ENCODE measurements at regions not wholly inside any gene's neighbourhood (a gene's known extent, or its start where the extent isn't known, plus 50 kb on each side); places are given as distances from the start of the nearest gene placed in this dataset.

DNA sequence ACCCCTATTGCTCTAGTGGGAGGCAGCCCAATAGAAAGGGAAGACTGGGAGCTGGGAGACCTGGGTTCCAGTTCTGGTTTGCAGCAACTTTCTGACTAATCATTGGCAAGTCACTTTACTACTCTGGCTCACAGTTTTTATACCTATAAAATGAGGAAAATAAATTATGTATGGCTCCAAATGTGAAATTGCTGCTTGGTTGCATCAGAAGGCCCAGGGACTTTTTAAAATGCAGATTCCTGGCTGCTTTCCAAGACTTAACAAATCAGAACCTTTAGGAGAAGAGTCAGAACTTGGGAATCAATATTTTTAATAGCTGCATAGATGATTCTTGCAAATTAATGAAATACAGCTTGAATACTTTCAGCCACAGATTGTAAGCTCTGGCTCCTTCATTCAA, 943.9 kb downstream of the EPHA4 start:
- intact Hi-C loops (cut with DNase I) = no loop called here
- TF ChIP-seq, protein P1, sequence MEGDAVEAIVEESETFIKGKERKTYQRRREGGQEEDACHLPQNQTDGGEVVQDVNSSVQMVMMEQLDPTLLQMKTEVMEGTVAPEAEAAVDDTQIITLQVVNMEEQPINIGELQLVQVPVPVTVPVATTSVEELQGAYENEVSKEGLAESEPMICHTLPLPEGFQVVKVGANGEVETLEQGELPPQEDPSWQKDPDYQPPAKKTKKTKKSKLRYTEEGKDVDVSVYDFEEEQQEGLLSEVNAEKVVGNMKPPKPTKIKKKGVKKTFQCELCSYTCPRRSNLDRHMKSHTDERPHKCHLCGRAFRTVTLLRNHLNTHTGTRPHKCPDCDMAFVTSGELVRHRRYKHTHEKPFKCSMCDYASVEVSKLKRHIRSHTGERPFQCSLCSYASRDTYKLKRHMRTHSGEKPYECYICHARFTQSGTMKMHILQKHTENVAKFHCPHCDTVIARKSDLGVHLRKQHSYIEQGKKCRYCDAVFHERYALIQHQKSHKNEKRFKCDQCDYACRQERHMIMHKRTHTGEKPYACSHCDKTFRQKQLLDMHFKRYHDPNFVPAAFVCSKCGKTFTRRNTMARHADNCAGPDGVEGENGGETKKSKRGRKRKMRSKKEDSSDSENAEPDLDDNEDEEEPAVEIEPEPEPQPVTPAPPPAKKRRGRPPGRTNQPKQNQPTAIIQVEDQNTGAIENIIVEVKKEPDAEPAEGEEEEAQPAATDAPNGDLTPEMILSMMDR (IDR thresholded peaks at IDR 0.05) = no peak
- H3K4me1 ChIP-seq = no peaks in the 10 kb centered on the region
- H3K27ac ChIP-seq = no peak overlapping the region
- no peaks in the 10 kb centered on the region for H3K9me3 ChIP-seq
- H3K27me3 ChIP-seq = no peaks in the 10 kb centered on the region
- H3K4me3 ChIP-seq = no peak overlapping the region
- no peaks in the 10 kb centered on the region for H3K36me3 ChIP-seq
- DNase-seq (ENCODE audit: low spot score in 2 of 2) = no peak

DNA sequence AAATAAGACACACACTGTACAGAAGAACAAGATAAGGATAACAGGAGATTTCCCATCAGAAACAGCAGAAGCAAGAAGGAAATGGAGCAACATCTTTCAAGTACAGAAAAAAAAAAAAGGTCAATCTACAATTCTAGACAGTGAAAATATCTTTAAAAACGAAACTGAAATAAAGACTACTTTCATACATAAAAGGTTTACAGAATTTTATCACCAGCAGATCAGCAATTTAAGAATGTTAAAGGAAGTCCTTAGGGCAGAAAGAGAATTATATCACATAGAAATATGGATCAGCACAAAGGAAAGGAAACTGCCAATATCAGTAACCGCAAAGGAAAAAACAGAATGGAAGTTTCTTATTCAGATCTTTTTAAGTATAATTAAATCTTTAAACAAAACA, 931.0 kb downstream of the EPHA4 start:
- no peak for DNase-seq (ENCODE audit: low spot score in 2 of 2)
- Histone ChIP-seq H3K9me3 (no peaks in the 10 kb centered on the region), H3K27ac (no peak overlapping the region), H3K36me3 (no peaks in the 10 kb centered on the region), H3K4me1 (no peaks in the 10 kb centered on the region), H3K27me3 (no peaks in the 10 kb centered on the region), H3K4me3 (no peak overlapping the region)
- intact Hi-C loops (cut with DNase I) = no loop called here
- TF ChIP-seq, protein P1 (IDR thresholded peaks at IDR 0.05) = no peak

DNA sequence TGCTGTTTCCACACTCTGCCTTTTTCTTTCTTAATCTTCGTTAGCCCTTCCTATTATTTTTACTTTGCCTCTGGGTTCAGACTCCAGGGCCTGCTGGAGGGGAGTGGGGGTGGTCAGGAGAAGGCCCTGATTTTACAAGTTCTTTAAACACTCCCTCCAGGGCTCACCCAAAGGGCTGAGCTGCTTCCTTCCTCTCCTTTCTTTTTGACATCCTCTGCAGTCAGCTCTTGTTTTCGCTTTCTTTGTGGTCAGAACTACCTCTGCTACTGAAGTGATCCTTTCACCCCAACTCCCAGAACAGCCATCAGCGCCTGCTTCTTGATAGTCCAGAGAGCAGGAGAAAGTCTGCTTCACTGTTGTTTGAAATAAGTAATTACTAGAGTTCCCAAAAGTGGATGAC, 925.7 kb downstream of the EPHA4 start:
- H3K36me3 ChIP-seq = no peaks in the 10 kb centered on the region
- intact Hi-C loops (cut with DNase I) = no loop called here
- H3K4me3 ChIP-seq = no peak overlapping the region
- H3K27ac ChIP-seq = no peak overlapping the region
- TF ChIP-seq, protein P1 (IDR thresholded peaks at IDR 0.05) = no peak
- H3K27me3 ChIP-seq = no peaks in the 10 kb centered on the region
- no peaks in the 10 kb centered on the region for H3K4me1 ChIP-seq
- DNase-seq (ENCODE audit: low spot score in 2 of 2) = no peak
- no peaks in the 10 kb centered on the region for H3K9me3 ChIP-seq

DNA sequence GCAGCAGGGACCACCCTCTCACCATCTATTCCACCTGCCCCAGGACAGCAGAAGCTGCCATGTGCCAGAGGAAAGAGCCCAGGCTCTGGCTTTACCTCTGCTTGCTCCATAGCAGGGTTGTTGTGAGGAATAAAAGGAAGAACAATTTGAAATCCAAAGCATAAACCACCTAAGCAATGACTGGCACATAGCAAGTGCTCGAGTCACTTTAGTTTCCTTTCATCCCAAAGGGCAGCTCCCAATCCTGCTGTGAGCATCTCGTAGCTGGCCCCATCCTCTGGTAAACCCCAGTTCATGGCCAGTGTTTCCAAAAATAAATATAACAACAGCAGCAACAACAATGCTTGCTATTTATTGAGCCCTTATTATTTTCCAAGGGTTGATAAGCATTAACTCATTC, 923.5 kb downstream of the EPHA4 start:
- no peaks in the 10 kb centered on the region for H3K36me3 ChIP-seq
- no peak for DNase-seq (ENCODE audit: low spot score in 2 of 2)
- intact Hi-C loops (cut with DNase I) = no loop called here
- TF ChIP-seq, protein P1 (IDR thresholded peaks at IDR 0.05) = no peak
- H3K4me1 ChIP-seq = no peaks in the 10 kb centered on the region
- no peak overlapping the region for H3K4me3 ChIP-seq
- no peaks in the 10 kb centered on the region for H3K9me3 ChIP-seq
- H3K27ac ChIP-seq = no peak overlapping the region
- no peaks in the 10 kb centered on the region for H3K27me3 ChIP-seq

GRCh38 chr2:220653776-220654175, 918.3 kb downstream of the EPHA4 start:
- no peak overlapping the region for H3K4me3 ChIP-seq
- H3K4me1 ChIP-seq = no peaks in the 10 kb centered on the region
- no peak overlapping the region for H3K27ac ChIP-seq
- H3K27me3 ChIP-seq = no peaks in the 10 kb centered on the region
- H3K36me3 ChIP-seq = no peaks in the 10 kb centered on the region
- H3K9me3 ChIP-seq = no peaks in the 10 kb centered on the region
- TF ChIP-seq, protein P1 (IDR thresholded peaks at IDR 0.05) = no peak
- DNase-seq (ENCODE audit: low spot score in 2 of 2) = no peak
- intact Hi-C loops (cut with DNase I) = no loop called here

DNA sequence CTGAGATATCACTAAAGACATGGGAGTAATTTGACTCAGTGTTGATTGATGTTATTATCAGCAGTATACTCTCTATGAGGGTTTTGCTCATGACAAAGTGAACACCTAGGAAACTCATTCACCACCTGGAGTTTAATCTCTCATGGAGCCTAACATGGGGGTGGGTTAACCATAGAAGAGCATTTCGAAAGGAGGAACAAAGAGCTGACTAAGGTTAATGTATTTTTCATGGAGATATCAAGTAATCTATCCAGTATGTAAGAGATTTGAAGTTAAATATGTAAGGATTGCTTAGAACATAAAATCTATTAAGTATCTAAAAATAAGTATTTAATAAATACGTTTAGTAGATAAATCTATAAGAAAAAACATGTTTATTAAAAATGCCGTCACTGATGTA, 917.8 kb downstream of the EPHA4 start:
- Histone ChIP-seq H3K4me1 (no peaks in the 10 kb centered on the region), H3K27ac (no peak overlapping the region), H3K4me3 (no peak overlapping the region), H3K36me3 (no peaks in the 10 kb centered on the region), H3K27me3 (no peaks in the 10 kb centered on the region), H3K9me3 (no peaks in the 10 kb centered on the region)
- intact Hi-C loops (cut with DNase I) = no loop called here
- TF ChIP-seq, protein P1 (IDR thresholded peaks at IDR 0.05) = no peak
- no peak for DNase-seq (ENCODE audit: low spot score in 2 of 2)

Data from ascending aorta (tissue), 2 donors.